Activated T-cell treated with anti-CD3 and anti-CD28 coated beads, Interleukin-2, amount 50 U/mL, for 24 hours (primary cell): ENCODE measurements at regions not wholly inside any gene's neighbourhood (a gene's known extent, or its start where the extent isn't known, plus 50 kb on each side); places are given as distances from the start of the nearest gene placed in this dataset.

Source experiments
- DNase-seq: peaks from one replicate; pipeline ENCODE4 v3.0.0-alpha.2; 2020
- H3K27ac Mint-ChIP-seq: 2 replicates; pipeline ENCODE4 v1.8.0; 2020; ENCODE audit warnings: mild to moderate bottlenecking, mixed read lengths
- H3K27me3 Mint-ChIP-seq: 2 replicates; pipeline ENCODE4 v1.8.0; 2020; ENCODE audit warnings: mixed read lengths
- H3K36me3 Mint-ChIP-seq: 2 replicates; pipeline ENCODE4 v1.8.0; 2020; ENCODE audit warnings: low read depth, mixed read lengths
- H3K4me1 Mint-ChIP-seq: 2 replicates; pipeline ENCODE4 v1.8.0; 2020; ENCODE audit warnings: low read depth, mixed read lengths
- H3K4me3 Mint-ChIP-seq: 2 replicates; pipeline ENCODE4 v1.8.0; 2020; ENCODE audit warnings: mild to moderate bottlenecking, moderate library complexity, mixed read lengths
- H3K9me3 Mint-ChIP-seq: 2 replicates; pipeline ENCODE4 v1.8.0; 2020; ENCODE audit warnings: mixed read lengths

DNA sequence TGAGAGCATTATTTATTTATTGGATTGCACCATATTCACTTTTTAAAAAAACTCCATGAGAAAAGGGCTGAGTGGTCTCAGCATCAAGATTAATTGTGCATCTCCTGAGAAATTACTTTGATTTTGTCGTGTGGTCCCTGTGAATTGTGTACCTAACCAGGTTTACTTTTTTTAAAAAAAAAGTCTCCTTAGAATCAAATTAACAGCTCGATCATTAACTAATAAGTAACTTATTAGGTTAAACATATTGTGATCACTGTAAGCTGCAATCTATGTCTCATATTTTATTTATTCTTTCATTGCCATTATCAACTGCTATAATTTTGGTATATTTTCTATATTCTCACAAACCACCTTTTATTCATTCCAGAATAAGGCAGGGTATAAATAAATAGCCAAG, 318.2 kb downstream of the ADCYAP1 start:
- no peak for DNase-seq
- H3K9me3 Mint-ChIP-seq = peaks cover 5% of the 10 kb centered on the region
- no peaks in the 10 kb centered on the region for H3K4me1 Mint-ChIP-seq
- no peak overlapping the region for H3K27ac Mint-ChIP-seq
- H3K36me3 Mint-ChIP-seq = no peaks in the 10 kb centered on the region
- H3K4me3 Mint-ChIP-seq = no peak overlapping the region
- H3K27me3 Mint-ChIP-seq = no peaks in the 10 kb centered on the region

DNA sequence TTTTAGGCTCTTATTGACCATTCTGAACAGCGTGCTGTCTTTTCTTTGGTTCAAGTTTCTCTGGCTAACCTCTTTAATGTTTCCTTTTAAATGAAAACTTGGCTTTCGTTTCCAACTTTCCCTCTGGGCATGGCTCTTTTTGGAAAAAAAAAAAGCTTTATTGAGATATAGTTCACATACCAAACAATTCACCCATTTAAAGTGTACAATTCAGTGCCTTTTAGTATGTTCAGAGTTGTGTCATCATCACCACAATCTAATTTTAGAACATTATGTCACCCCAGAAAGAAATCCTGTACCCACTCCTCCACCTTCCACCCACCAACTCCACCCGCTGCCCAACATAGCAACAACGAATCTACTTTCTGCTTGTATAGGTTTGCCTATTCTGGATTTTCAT, 322.4 kb downstream of the ADCYAP1 start:
- no peak overlapping the region for H3K4me3 Mint-ChIP-seq
- no peaks in the 10 kb centered on the region for H3K4me1 Mint-ChIP-seq
- H3K9me3 Mint-ChIP-seq = peaks cover 13% of the 10 kb centered on the region
- no peaks in the 10 kb centered on the region for H3K27me3 Mint-ChIP-seq
- no peak for DNase-seq
- no peaks in the 10 kb centered on the region for H3K36me3 Mint-ChIP-seq
- no peak overlapping the region for H3K27ac Mint-ChIP-seq

DNA sequence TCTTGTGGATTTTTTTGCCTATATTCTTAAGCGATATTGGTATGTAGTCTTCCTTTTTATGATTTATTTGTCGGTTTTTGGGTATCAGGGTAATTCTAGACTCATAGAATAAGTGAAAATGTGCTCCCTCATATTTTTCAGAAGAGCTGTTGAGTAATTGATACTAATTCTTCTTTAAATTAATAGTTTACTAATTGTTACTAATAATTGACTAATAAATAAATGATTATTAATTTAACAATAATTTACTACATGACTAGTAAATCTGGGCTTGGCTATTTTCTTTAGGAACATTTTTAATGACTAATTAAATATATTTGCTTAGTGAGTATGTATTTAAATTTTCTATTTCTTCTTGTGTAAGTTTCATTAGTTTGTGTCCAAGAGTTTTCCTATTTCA, 325.0 kb downstream of the ADCYAP1 start:
- H3K36me3 Mint-ChIP-seq = no peaks in the 10 kb centered on the region
- H3K27me3 Mint-ChIP-seq = no peaks in the 10 kb centered on the region
- no peak overlapping the region for H3K27ac Mint-ChIP-seq
- DNase-seq = no peak
- no peaks in the 10 kb centered on the region for H3K4me1 Mint-ChIP-seq
- H3K9me3 Mint-ChIP-seq = peaks cover 33% of the 10 kb centered on the region
- no peak overlapping the region for H3K4me3 Mint-ChIP-seq

DNA sequence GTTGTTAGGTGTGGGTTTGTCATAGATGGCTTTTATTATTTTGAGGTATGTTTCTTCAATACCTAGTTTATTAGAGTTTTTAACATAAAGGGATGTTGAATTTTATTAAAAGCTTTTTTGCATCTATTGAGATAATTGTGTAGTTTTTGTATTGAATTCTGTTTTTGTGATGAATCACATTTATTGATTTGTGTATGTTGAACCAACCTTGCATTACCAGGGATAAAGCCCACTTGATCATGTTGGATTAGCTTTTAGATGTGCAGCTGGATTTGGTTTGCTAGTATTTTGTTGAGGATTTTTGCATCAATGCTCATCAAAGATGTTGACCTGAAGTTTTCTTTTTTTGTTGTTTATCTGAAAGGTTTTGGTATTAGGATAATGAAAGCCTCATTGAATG, 328.2 kb downstream of the ADCYAP1 start:
- peaks cover 53% of the 10 kb centered on the region for H3K9me3 Mint-ChIP-seq
- no peaks in the 10 kb centered on the region for H3K36me3 Mint-ChIP-seq
- no peak overlapping the region for H3K27ac Mint-ChIP-seq
- no peak for DNase-seq
- H3K4me1 Mint-ChIP-seq = no peaks in the 10 kb centered on the region
- no peaks in the 10 kb centered on the region for H3K27me3 Mint-ChIP-seq
- no peak overlapping the region for H3K4me3 Mint-ChIP-seq

DNA sequence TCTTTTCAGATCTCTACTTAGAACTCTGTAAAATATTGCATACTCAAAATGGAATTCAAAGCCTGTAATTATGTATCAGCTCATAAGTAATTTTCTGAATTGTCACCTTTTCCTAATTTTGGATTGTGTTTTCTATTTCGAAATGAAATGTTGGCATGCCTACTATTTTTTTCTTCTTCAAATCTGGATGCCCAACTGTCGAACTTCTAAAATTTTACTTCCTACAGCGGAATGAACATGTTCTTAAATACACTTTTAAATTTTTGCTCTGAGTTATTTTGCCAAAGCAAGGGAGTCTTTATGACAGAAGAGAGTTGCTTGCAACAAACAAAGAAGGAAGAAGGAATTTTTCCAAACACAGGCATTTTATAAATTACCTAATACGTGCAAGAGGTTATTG, 336.0 kb downstream of the ADCYAP1 start:
- Mint-ChIP-seq H3K4me1 (no peaks in the 10 kb centered on the region), H3K4me3 (no peak overlapping the region), H3K9me3 (peaks cover 14% of the 10 kb centered on the region), H3K27ac (no peak overlapping the region), H3K36me3 (no peaks in the 10 kb centered on the region), H3K27me3 (no peaks in the 10 kb centered on the region)
- no peak for DNase-seq

DNA sequence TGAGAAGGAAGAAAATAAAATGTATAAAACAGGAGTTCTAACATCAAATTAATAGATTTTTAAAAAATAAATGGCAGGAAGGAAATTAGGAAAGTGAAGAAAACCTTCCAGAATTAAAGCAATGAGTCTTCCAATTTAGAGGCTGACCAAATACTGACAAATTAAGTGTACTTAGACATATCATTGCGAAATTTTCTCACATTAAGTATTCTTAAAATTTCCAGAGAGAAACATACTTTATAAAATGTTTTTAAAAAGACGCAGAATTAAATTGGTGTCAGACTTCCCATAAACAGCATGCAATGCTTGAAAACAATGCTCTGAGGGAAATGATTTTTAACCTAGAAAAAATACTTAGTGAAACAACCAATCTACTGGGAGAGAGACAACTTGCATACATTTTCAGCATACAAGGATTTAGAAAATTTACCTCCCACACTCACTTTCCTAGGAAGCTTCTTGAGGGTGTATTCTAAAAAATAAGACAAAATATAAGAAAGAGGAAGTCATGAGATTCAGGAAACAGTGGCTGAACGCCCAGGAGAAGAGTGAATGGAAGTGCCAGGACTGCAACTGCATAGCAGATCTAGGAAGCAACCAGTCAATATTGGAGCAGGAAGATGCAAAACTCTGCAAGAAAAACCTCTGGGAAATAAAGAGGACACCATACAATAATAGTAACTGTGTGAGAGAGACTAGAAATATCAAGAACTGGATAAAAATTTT, 339.9 kb downstream of the ADCYAP1 start:
- no peak for DNase-seq
- Mint-ChIP-seq H3K4me3 (no peak overlapping the region), H3K36me3 (no peaks in the 10 kb centered on the region), H3K4me1 (no peaks in the 10 kb centered on the region), H3K27me3 (no peaks in the 10 kb centered on the region), H3K27ac (no peak overlapping the region), H3K9me3 (peaks cover 2% of the 10 kb centered on the region)

DNA sequence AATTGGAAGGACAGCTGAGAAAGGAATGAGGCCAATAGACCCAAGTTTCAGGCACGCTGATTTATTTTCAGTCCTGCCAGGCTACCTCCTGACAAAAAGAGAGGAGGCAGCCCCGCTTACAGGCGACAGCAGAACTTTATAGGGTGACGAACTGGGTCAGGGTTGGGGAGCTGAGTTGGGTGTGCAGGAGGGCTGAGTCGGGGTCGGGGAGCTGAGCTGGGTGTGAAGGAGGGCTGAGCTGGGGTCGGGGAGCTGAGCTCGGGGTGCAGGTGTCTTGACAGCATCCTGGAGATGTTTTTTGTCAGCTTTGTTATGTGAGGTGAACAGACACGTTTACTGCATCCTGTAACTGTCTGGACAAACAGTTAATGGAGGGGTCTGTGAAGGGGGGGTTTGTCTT, 342.2 kb downstream of the ADCYAP1 start:
- no peaks in the 10 kb centered on the region for H3K27me3 Mint-ChIP-seq
- H3K4me1 Mint-ChIP-seq = no peaks in the 10 kb centered on the region
- H3K9me3 Mint-ChIP-seq = peaks cover 2% of the 10 kb centered on the region
- H3K27ac Mint-ChIP-seq = no peak overlapping the region
- no peak overlapping the region for H3K4me3 Mint-ChIP-seq
- no peak for DNase-seq
- H3K36me3 Mint-ChIP-seq = no peaks in the 10 kb centered on the region

DNA sequence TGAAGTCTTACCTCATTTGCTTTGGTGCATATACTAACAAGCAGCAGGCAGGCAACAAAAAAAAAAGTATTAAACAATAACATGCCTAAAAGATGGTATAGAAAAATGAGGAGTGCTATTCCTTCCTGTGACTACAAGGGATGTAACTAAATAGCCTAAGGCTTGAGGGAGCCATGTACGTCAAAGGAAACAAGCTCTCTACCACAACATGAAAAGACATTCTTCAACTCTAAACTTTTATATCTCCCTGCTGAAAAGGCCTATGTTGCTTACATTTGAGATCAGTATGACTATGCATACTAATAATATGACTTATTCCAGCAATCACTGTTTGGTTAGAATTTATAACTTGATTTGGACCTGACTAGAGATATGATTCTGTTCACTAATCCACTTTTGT, 347.9 kb downstream of the ADCYAP1 start:
- H3K27ac Mint-ChIP-seq = no peak overlapping the region
- H3K4me3 Mint-ChIP-seq = no peak overlapping the region

DNA sequence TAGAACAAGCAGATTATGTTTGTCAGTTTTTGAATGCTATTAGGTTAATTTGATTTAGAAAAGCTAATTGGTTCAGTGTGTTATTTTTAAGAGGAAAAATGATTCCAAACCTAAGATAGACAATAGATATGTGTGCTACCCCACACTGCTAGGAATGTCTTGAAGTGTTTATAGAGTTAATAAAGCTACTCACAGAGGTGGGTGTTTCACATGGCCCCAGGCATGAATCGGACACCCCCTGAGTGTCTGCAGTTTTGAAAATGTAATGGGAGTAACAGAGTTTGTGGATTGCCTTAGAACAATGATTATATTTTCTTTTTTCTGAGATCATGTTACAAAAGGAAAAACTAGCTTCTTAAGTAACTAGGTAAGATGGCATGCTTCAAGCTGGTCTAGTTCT, 348.3 kb downstream of the ADCYAP1 start:
- no peak for DNase-seq
- Mint-ChIP-seq H3K4me1 (no peaks in the 10 kb centered on the region), H3K4me3 (no peak overlapping the region), H3K27ac (no peak overlapping the region), H3K27me3 (no peaks in the 10 kb centered on the region), H3K9me3 (peaks cover 6% of the 10 kb centered on the region), H3K36me3 (no peaks in the 10 kb centered on the region)

More for the DNA sequence above, 347.9 kb downstream of the ADCYAP1 start:
- peaks cover 6% of the 10 kb centered on the region for H3K9me3 Mint-ChIP-seq
- no peaks in the 10 kb centered on the region for H3K4me1 Mint-ChIP-seq
- DNase-seq = no peak
- H3K36me3 Mint-ChIP-seq = no peaks in the 10 kb centered on the region
- H3K27me3 Mint-ChIP-seq = no peaks in the 10 kb centered on the region

DNA sequence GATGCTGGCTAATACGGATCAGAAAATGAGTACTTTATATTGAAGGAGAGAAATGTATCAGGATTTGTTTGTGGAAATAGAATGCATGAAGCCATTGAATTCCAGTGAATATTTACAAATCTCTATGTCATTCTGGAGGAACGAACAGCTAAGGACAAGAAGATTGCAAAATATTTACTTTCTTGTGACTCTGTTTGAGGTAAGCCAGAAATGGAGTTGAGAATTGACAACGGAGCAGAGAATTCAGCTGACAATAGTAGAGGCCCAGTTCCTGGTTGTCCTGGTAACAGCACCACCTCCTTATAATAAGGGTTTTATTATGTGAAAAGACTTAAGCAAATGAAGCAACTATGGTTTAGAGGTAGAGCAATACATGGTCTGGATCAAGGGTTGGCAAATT, 349.2 kb downstream of the ADCYAP1 start:
- Mint-ChIP-seq H3K27ac (no peak overlapping the region), H3K4me1 (no peaks in the 10 kb centered on the region)

DNA sequence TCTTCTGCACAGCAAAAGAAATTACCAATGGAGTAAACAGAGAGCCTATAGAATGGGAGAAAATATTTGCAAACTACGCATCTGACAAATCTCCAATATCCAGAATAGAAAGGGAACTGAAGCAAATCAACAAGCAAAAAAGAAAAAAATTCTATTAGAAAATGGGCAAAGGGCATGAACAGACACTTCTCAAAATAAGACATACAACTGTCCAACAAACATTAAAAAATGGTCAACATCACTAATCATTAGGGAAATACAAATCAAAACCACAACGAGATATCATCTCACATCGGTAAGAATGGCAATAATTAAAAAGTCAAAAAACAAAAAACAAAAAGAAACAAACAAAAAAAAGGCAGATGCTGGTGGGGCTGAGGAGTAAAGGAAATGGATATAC, 356.4 kb downstream of the ADCYAP1 start:
- Mint-ChIP-seq H3K27ac (no peak overlapping the region), H3K36me3 (no peaks in the 10 kb centered on the region), H3K4me3 (no peak overlapping the region), H3K9me3 (peaks cover 19% of the 10 kb centered on the region), H3K4me1 (no peaks in the 10 kb centered on the region), H3K27me3 (no peaks in the 10 kb centered on the region)
- no peak for DNase-seq

More for the DNA sequence above, 349.2 kb downstream of the ADCYAP1 start:
- H3K4me3 Mint-ChIP-seq = no peak overlapping the region
- no peaks in the 10 kb centered on the region for H3K36me3 Mint-ChIP-seq
- no peak for DNase-seq
- H3K27me3 Mint-ChIP-seq = no peaks in the 10 kb centered on the region
- H3K9me3 Mint-ChIP-seq = peaks cover 7% of the 10 kb centered on the region

DNA sequence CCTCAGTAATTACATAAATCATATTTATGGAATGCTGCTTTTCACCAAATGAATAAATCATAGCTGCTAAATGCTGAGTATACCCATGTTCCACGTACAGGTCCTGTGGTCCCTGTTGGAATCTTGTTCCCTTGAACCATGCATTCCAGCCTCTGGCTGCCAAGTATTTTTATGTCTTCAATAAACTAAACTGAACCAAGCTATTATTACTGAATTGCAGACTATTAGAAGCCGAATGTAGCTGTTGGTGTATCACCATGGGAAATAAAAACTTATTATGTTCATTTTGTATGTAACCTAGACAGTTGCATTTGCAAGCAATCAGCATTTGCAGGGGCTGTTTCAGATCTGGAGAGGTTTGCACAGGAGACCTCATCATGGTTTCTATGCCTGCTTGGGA, 362.4 kb downstream of the ADCYAP1 start:
- no peak overlapping the region for H3K27ac Mint-ChIP-seq
- no peak overlapping the region for H3K4me3 Mint-ChIP-seq
- no peaks in the 10 kb centered on the region for H3K27me3 Mint-ChIP-seq
- no peak for DNase-seq
- H3K9me3 Mint-ChIP-seq = peaks cover 2% of the 10 kb centered on the region
- no peaks in the 10 kb centered on the region for H3K36me3 Mint-ChIP-seq
- no peaks in the 10 kb centered on the region for H3K4me1 Mint-ChIP-seq

DNA sequence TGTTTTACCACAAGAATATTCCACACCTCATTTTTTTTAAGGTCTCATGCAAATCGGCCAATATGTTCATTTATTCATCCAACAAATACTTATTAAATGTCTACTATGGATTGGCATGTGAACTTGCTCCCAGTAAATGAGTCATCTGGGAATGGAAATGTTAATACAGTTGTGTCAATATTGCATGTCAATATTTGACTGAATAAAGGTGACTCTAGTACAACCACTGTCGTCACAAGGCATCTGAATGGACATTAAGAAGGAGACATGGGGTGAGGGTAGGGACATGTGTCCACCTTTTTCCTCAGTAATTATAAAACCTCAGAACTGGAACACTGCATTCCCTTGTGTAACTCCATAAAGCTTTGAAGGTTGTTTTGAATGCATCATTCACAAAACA, 365.4 kb downstream of the ADCYAP1 start:
- Mint-ChIP-seq H3K4me1 (no peaks in the 10 kb centered on the region), H3K36me3 (no peaks in the 10 kb centered on the region), H3K4me3 (no peak overlapping the region), H3K27ac (no peak overlapping the region), H3K27me3 (no peaks in the 10 kb centered on the region), H3K9me3 (peaks cover 2% of the 10 kb centered on the region)
- no peak for DNase-seq

DNA sequence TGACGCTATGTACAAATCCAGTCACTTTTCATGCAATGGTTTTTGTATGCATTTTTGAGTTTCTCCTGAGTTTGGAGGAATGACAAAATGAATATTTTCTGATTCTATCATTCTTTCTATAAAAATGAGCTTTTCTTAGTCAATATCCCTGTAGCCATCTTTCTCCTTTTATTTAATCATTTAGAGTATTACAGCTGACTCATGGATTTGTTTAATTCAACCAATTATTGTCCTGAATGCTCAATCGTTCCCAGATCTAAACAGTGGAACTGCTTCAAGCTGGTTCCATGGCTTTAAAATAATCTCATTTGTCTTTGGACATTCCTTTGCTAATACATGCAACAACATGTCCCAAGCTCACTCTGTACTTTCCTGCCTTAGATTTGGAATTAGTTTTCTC, 368.8 kb downstream of the ADCYAP1 start:
- Mint-ChIP-seq H3K9me3 (peaks cover 2% of the 10 kb centered on the region), H3K27me3 (no peaks in the 10 kb centered on the region), H3K27ac (no peak overlapping the region), H3K4me1 (no peaks in the 10 kb centered on the region), H3K4me3 (no peak overlapping the region), H3K36me3 (no peaks in the 10 kb centered on the region)
- no peak for DNase-seq

DNA sequence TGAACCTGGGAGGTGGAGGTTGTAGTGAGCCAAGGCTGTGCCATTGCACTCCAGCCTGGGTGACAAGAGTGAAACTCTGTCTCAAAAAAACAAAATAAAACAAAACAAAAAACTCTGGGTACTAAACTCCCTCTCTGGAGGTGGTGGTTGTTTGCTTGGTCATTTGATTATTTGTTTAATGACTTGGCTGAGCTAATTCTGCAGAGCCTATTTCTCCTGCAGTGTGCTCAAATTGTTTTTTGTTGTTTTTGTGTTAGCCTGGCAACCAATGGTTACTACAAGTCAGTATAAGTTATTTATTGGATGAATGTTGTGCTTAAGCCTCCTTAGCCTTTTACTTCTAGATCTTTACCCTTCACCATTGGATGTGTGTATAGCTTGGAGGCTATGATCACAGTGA, 387.5 kb downstream of the ADCYAP1 start:
- Mint-ChIP-seq H3K9me3 (no peaks in the 10 kb centered on the region), H3K4me3 (no peak overlapping the region), H3K36me3 (no peaks in the 10 kb centered on the region)

DNA sequence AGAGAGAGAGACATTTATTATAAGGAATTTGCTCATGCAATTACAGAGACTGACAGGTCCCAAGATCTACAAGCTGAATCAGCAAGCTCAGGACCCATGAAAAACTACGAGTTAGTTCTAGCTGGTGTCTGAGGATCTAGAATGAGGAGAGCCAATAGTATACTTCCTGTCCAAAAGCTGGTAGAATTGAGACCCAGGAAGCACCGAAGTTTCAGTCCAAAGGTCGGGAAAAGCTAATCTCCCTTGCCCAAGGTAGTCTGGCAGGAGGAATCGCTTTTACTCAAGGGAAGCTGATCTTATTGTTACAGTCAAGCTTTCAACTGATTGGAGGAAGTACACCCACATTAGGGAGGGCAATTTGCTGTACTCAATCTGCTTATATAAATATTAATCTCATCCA, 389.6 kb downstream of the ADCYAP1 start:
- no peaks in the 10 kb centered on the region for H3K36me3 Mint-ChIP-seq
- H3K9me3 Mint-ChIP-seq = no peaks in the 10 kb centered on the region
- no peaks in the 10 kb centered on the region for H3K27me3 Mint-ChIP-seq
- no peaks in the 10 kb centered on the region for H3K4me1 Mint-ChIP-seq
- H3K27ac Mint-ChIP-seq = no peak overlapping the region
- no peak for DNase-seq
- H3K4me3 Mint-ChIP-seq = no peak overlapping the region

More for the DNA sequence above, 387.5 kb downstream of the ADCYAP1 start:
- no peak overlapping the region for H3K27ac Mint-ChIP-seq
- H3K27me3 Mint-ChIP-seq = no peaks in the 10 kb centered on the region
- H3K4me1 Mint-ChIP-seq = no peaks in the 10 kb centered on the region
- DNase-seq = no peak
